OCI-LY7 (cell line): ENCODE measurements at regions not wholly inside any gene's neighbourhood (a gene's known extent, or its start where the extent isn't known, plus 50 kb on each side); places are given as distances from the start of the nearest gene placed in this dataset.

ENCODE experiments used
- BruUV-seq: library from RNA; stranded (reverse); fragments of 400-500 nt; replicated peaks from 2 replicates; lab custom pipeline; 2021; lab: Mats Ljungman, UMichigan
- CTCF ChIA-PET: fragments of 300-600 bp; sonication (Branson Sonifier 250); formaldehyde crosslinking; loops from one replicate; lab custom pipeline; 2022; ENCODE audit warnings: antibody characterized with exemption; ENCODE audit not compliant: unreplicated experiment; lab: Charles Lee
- POLR2A ChIA-PET: fragments of 300-600 bp; sonication (Branson Sonifier 250); formaldehyde crosslinking; loops from one replicate; lab custom pipeline; 2022; ENCODE audit warnings: antibody characterized with exemption; lab: Charles Lee
- DNase-seq: peaks from one replicate; pipeline ENCODE4 v3.0.0-alpha.2; 2015; ENCODE audit warnings: low spot score
- H2AFZ ChIP-seq: fragments of 200-600 bp; sonication (generic), shearing (Covaris generic); 2 replicates; pipeline ENCODE4 v1.6.1; 2014; ENCODE audit warnings: mild to moderate bottlenecking, antibody characterized with exemption, low read length, moderate library complexity
- H3K27ac ChIP-seq: fragments of 200-600 bp; sonication (generic); 2 replicates; pipeline ENCODE4 v1.5.1; 2014; ENCODE audit warnings: mixed run types, low read depth, mild to moderate bottlenecking, moderate library complexity, low read length, inconsistent platforms; ENCODE audit not compliant: poor library complexity, severe bottlenecking
- H3K36me3 ChIP-seq: fragments of 200-600 bp; sonication (generic); 2 replicates; pipeline ENCODE4 v1.6.1; 2014; ENCODE audit warnings: mild to moderate bottlenecking, antibody characterized with exemption, low read length, moderate library complexity, mixed read lengths; ENCODE audit not compliant: insufficient read depth
- H3K4me1 ChIP-seq: fragments of 200-600 bp; sonication (generic); 2 replicates; pipeline ENCODE4 v1.5.1; 2014; ENCODE audit warnings: mild to moderate bottlenecking, low read length; ENCODE audit not compliant: insufficient read depth, poor library complexity, severe bottlenecking
- H3K4me2 ChIP-seq: fragments of 200-600 bp; sonication (generic); 2 replicates; pipeline ENCODE4 v1.6.1; 2014; ENCODE audit warnings: mild to moderate bottlenecking, low read length
- H3K4me3 ChIP-seq: fragments of 200-600 bp; sonication (generic); 2 replicates; pipeline ENCODE4 v1.5.1; 2014; ENCODE audit warnings: mild to moderate bottlenecking, low read depth, low read length; ENCODE audit not compliant: poor library complexity, severe bottlenecking
- H3K79me2 ChIP-seq: fragments of 200-600 bp; sonication (generic); 2 replicates; pipeline ENCODE4 v1.6.1; 2016; ENCODE audit warnings: low read depth, mild to moderate bottlenecking, low read length, moderate library complexity, mixed read lengths; ENCODE audit not compliant: insufficient read depth
- H3K9me2 ChIP-seq: fragments of 200-600 bp; sonication (generic); 2 replicates; pipeline ENCODE4 v1.6.1; 2016; ENCODE audit warnings: mild to moderate bottlenecking, low read length, mixed read lengths; ENCODE audit not compliant: insufficient read depth
- H3K9me3 ChIP-seq: fragments of 200-600 bp; sonication (generic); 2 replicates; pipeline ENCODE4 v1.6.1; 2014; ENCODE audit warnings: mild to moderate bottlenecking, mixed run types, low read length, mixed read lengths
- H4K20me1 ChIP-seq: fragments of 200-600 bp; sonication (generic); 2 replicates; pipeline ENCODE4 v1.6.1; 2014; ENCODE audit warnings: mild to moderate bottlenecking, antibody characterized with exemption, low read length, moderate library complexity, mixed read lengths; ENCODE audit not compliant: insufficient read depth
- EZH2phosphoT487 ChIP-seq: fragments of 200-600 bp; sonication (generic); IDR thresholded peaks from 2 replicates; pipeline ENCODE4 v1.6.1; 2018; ENCODE audit warnings: low read depth, borderline replicate concordance, mild to moderate bottlenecking, mixed run types, antibody characterized with exemption, low read length, moderate library complexity, mixed read lengths
- intact Hi-C: fragments of 100-400 bp; cut with micrococcal nuclease; formaldehyde crosslinking; loops from one replicate; pipeline ENCODE4 v1.10.0; 2022; ENCODE audit not compliant: unreplicated experiment
- TF ChIP-seq, protein P1 (sequence below): fragments of 200-600 bp; sonication (generic); conservative IDR thresholded peaks from 2 replicates; pipeline ENCODE4 v1.5.1; 2014; ENCODE audit warnings: mild to moderate bottlenecking, antibody characterized with exemption, low read length, moderate library complexity, mixed read lengths

DNA sequence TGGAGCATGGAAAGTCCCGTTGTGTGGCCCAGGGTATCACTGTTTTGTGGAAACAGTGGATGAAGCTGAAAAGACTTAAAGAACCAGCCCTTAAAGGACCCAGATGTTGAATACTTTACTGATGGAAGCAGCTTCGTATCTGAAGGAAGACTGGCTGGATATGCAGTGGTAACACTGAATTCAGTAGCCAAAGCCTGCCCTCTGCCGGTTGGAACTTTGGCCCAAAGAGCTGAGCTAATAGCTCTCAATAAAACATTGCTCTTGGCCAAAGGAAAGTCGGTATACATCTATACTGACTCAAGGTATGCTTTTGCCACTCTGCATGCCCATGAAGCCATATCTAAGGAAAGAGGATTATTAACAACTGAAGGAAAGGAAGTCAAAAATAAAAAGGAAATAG lies 885.4 kb downstream of the PDCD6IP start:
- no peaks in the 10 kb centered on the region for H3K36me3 ChIP-seq
- no peaks in the 10 kb centered on the region for H3K79me2 ChIP-seq
- H3K4me2 ChIP-seq, result no peak overlapping the region
- ChIA-PET CTCF (interaction anchor here (1.1 kb wide), 1 partner anchor 801 kb away, joined by 5 read pairs; no protein-coding TSS in a partner anchor), POLR2A (interaction anchor here (0.5 to 1.0 kb wide), 3 partner anchors 814 to 1282 kb away, joined by 3 read pairs; no protein-coding TSS in a partner anchor)
- no peak overlapping the region for H3K27ac ChIP-seq
- no TSS peak for BruUV-seq
- intact Hi-C loops, result loop anchor here (1.0 to 10.0 kb wide), 3 partner anchors 419 to 801 kb away; no protein-coding TSS in a partner anchor
- no peak overlapping the region for H3K4me3 ChIP-seq
- H3K9me2 ChIP-seq, result no peaks in the 10 kb centered on the region
- DNase-seq, result peak; percentile 59
- no peaks in the 10 kb centered on the region for H3K9me3 ChIP-seq
- H4K20me1 ChIP-seq, result no peaks in the 10 kb centered on the region
- no peak overlapping the region for H2AFZ ChIP-seq
- TF ChIP-seq EZH2phosphoT487, result no peak
- TF ChIP-seq, protein P1, sequence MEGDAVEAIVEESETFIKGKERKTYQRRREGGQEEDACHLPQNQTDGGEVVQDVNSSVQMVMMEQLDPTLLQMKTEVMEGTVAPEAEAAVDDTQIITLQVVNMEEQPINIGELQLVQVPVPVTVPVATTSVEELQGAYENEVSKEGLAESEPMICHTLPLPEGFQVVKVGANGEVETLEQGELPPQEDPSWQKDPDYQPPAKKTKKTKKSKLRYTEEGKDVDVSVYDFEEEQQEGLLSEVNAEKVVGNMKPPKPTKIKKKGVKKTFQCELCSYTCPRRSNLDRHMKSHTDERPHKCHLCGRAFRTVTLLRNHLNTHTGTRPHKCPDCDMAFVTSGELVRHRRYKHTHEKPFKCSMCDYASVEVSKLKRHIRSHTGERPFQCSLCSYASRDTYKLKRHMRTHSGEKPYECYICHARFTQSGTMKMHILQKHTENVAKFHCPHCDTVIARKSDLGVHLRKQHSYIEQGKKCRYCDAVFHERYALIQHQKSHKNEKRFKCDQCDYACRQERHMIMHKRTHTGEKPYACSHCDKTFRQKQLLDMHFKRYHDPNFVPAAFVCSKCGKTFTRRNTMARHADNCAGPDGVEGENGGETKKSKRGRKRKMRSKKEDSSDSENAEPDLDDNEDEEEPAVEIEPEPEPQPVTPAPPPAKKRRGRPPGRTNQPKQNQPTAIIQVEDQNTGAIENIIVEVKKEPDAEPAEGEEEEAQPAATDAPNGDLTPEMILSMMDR, result peak; percentile 81
- no peaks in the 10 kb centered on the region for H3K4me1 ChIP-seq

DNA sequence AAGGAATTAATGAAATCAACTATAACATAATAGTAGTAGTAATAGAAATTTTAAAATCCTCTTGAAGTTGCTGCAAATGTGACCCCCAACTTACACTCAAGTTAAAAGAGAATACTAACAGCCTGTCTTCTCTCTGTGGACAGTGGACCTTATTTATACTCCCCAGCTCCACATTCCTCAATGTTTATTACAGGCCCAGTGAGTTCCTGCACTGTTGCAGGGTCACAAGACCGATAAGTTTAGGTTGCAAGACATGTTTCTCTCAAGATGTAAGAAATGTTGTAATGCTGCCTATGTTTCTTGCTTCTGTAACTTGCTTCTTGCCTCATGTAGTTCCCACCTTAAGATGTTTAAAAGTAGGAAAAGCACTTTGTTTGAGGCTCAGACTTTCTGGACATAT lies 888.1 kb downstream of the PDCD6IP start:
- no peaks in the 10 kb centered on the region for H3K9me2 ChIP-seq
- no peak overlapping the region for H3K4me2 ChIP-seq
- H3K4me3 ChIP-seq, result no peak overlapping the region
- no peak for DNase-seq
- no peak for TF ChIP-seq EZH2phosphoT487
- TF ChIP-seq, protein P1, result no peak
- CTCF ChIA-PET, result no interaction called here
- POLR2A ChIA-PET, result no interaction called here
- no TSS peak for BruUV-seq
- H2AFZ ChIP-seq, result no peak overlapping the region
- H3K36me3 ChIP-seq, result no peaks in the 10 kb centered on the region
- H3K27ac ChIP-seq, result no peak overlapping the region
- H3K4me1 ChIP-seq, result no peaks in the 10 kb centered on the region
- no peaks in the 10 kb centered on the region for H3K79me2 ChIP-seq
- H3K9me3 ChIP-seq, result no peaks in the 10 kb centered on the region
- no peaks in the 10 kb centered on the region for H4K20me1 ChIP-seq
- intact Hi-C loops, result loop anchor here (10.0 kb wide), 1 partner anchor 422 kb away; no protein-coding TSS in a partner anchor

DNA sequence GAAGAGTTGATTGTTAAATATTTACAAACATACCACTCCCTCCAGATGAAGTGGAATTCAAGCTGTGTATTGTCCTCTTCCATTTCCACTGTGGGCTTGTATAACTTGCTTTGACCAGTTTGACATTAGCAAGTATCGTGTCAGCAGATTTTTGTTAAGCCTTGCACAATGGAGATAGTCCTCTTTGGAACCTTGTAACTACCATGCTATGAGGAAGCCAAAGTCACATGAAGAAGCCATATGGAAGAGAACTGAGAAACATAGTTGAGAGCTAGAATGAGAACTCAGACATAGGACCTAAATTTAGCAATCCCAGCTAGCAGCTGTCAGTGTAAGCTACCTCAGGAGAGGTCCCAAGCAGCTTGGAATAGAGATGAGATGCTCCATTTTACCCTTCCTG lies 889.2 kb downstream of the PDCD6IP start:
- no peaks in the 10 kb centered on the region for H3K4me1 ChIP-seq
- H3K4me2 ChIP-seq, result no peak overlapping the region
- no peaks in the 10 kb centered on the region for H3K79me2 ChIP-seq
- no peaks in the 10 kb centered on the region for H3K9me3 ChIP-seq
- no peaks in the 10 kb centered on the region for H3K9me2 ChIP-seq
- H4K20me1 ChIP-seq, result no peaks in the 10 kb centered on the region
- no peak for TF ChIP-seq EZH2phosphoT487
- TF ChIP-seq, protein P1, result no peak
- no peak overlapping the region for H3K4me3 ChIP-seq
- no peak for DNase-seq
- H3K27ac ChIP-seq, result no peak overlapping the region
- ChIA-PET POLR2A (interaction anchor here (0.7 kb wide), 1 partner anchor 394 kb away, joined by 3 read pairs; no protein-coding TSS in a partner anchor), CTCF (no interaction called here)
- no peaks in the 10 kb centered on the region for H3K36me3 ChIP-seq
- H2AFZ ChIP-seq, result no peak overlapping the region
- no TSS peak for BruUV-seq
- intact Hi-C loops, result loop anchor here (10.0 kb wide), 1 partner anchor 423 kb away; no protein-coding TSS in a partner anchor
